Fibroblast of lung (primary cell): ENCODE measurements at regions not wholly inside any gene's neighbourhood (a gene's known extent, or its start where the extent isn't known, plus 50 kb on each side); places are given as distances from the start of the nearest gene placed in this dataset.

Source experiments
- DNase-seq, 2 donors: peaks; one replicate each; pipeline versions ENCODE4 v3.0.0 to v3.0.0-alpha.2; 2010; ENCODE audit warnings: low read depth in 2 of 2
- H2AFZ ChIP-seq: 2 replicates; pipeline ENCODE4 v1.5.1; 2012; ENCODE audit warnings: low read length, control low read depth, inconsistent platforms
- H3K27ac ChIP-seq: 2 replicates; pipeline ENCODE4 v1.5.1; 2011; ENCODE audit warnings: low read length, control low read depth; ENCODE audit not compliant: insufficient read depth
- H3K27me3 ChIP-seq: 2 replicates; pipeline ENCODE4 v1.5.1; 2011; ENCODE audit warnings: mild to moderate bottlenecking, low read length; ENCODE audit not compliant: control insufficient read depth, insufficient read depth
- H3K36me3 ChIP-seq: 2 replicates; pipeline ENCODE4 v1.5.1; 2011; ENCODE audit warnings: low read length; ENCODE audit not compliant: control insufficient read depth, insufficient read depth
- H3K4me1 ChIP-seq: 2 replicates; pipeline ENCODE4 v1.5.1; 2011; ENCODE audit warnings: low read length; ENCODE audit not compliant: control insufficient read depth, insufficient read depth; ENCODE audit errors: extremely low read depth
- H3K4me2 ChIP-seq: 2 replicates; pipeline ENCODE4 v1.5.1; 2011; ENCODE audit warnings: low read length, control low read depth; ENCODE audit not compliant: insufficient read depth; ENCODE audit errors: extremely low read depth
- H3K4me3 ChIP-seq, 4 experiments: fragments of 200-600 bp in 1 of 4; sonication (generic) in 1 of 4; replicated peaks in 1 of 4; 2 replicates each; pipeline ENCODE4 v1.5.1; 2011 to 2016; ENCODE audit warnings: low read length in 4 of 4, low read depth in 3 of 4, mild to moderate bottlenecking in 3 of 4, control low read depth in 2 of 4, inconsistent platforms in 1 of 4, mixed read lengths in 1 of 4; ENCODE audit not compliant: insufficient read depth in 1 of 4; ENCODE audit errors: control extremely low read depth in 1 of 4
- H3K79me2 ChIP-seq: 2 replicates; pipeline ENCODE4 v1.5.1; 2012; ENCODE audit warnings: mild to moderate bottlenecking, low read length, inconsistent platforms; ENCODE audit not compliant: control insufficient read depth, insufficient read depth
- H3K9ac ChIP-seq: 2 replicates; pipeline ENCODE4 v1.5.1; 2011; ENCODE audit warnings: mild to moderate bottlenecking, low read length, control low read depth; ENCODE audit not compliant: insufficient read depth
- H3K9me3 ChIP-seq: 2 replicates; pipeline ENCODE4 v1.5.1; 2012; ENCODE audit warnings: low read depth, low read length; ENCODE audit not compliant: control insufficient read depth, insufficient read depth
- H4K20me1 ChIP-seq: 2 replicates; pipeline ENCODE4 v1.5.1; 2011; ENCODE audit warnings: low read length; ENCODE audit not compliant: control insufficient read depth, insufficient read depth; ENCODE audit errors: extremely low read depth
- EZH2 ChIP-seq: IDR thresholded peaks from 2 replicates; pipeline ENCODE4 v1.5.1; 2012; ENCODE audit warnings: low read length, control low read depth, mild to moderate bottlenecking; ENCODE audit errors: missing control alignments
- TF ChIP-seq, protein P1 (sequence below), 2 donors: IDR thresholded peaks in 1 of 2; conservative IDR thresholded peaks in 1 of 2; 1 replicate in 1 of 2; 2 replicates in 1 of 2; pipeline ENCODE4 v1.5.1; 2011 to 2012; ENCODE audit warnings: low read length in 2 of 2, control low read depth in 1 of 2, inconsistent platforms in 1 of 2, low read depth in 1 of 2, mild to moderate bottlenecking in 1 of 2

DNA sequence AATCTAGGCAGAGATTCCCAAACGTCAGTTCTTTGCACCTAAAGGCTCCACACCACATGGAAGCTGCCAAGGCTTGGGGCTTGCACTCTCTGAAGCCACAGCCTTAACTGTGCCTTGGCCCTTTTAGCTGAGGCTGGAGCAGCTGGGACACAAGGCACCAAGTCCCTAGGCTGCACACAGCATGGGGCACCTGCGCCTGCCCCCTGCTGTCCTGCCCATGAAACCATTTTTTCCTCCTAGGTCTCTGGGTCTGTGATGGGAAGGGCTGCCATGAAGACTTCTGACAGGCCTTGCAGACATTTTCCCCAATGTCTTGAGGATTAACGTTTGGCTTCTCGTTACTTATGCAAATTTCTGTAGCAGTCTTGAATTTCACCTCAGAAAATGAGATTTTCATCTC is 241.5 kb downstream of the OSR1 start:
- no peaks in the 10 kb centered on the region for H3K79me2 ChIP-seq
- TF ChIP-seq, protein P1, sequence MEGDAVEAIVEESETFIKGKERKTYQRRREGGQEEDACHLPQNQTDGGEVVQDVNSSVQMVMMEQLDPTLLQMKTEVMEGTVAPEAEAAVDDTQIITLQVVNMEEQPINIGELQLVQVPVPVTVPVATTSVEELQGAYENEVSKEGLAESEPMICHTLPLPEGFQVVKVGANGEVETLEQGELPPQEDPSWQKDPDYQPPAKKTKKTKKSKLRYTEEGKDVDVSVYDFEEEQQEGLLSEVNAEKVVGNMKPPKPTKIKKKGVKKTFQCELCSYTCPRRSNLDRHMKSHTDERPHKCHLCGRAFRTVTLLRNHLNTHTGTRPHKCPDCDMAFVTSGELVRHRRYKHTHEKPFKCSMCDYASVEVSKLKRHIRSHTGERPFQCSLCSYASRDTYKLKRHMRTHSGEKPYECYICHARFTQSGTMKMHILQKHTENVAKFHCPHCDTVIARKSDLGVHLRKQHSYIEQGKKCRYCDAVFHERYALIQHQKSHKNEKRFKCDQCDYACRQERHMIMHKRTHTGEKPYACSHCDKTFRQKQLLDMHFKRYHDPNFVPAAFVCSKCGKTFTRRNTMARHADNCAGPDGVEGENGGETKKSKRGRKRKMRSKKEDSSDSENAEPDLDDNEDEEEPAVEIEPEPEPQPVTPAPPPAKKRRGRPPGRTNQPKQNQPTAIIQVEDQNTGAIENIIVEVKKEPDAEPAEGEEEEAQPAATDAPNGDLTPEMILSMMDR (conservative IDR thresholded peaks at IDR 0.05 in 1 of 2, IDR thresholded peaks at IDR 0.05 in 1 of 2; ENCODE audit: low read depth in 1 of 2, low read length in 2 of 2): no peak
- TF ChIP-seq EZH2: no peak
- no peaks in the 10 kb centered on the region for H4K20me1 ChIP-seq
- H3K4me3 ChIP-seq: no peak overlapping the region
- H3K27me3 ChIP-seq: no peaks in the 10 kb centered on the region
- no peak overlapping the region for H2AFZ ChIP-seq
- peaks cover 5% of the 10 kb centered on the region for H3K4me1 ChIP-seq
- H3K9me3 ChIP-seq: no peaks in the 10 kb centered on the region
- no peak overlapping the region for H3K4me2 ChIP-seq
- H3K27ac ChIP-seq: no peak overlapping the region
- no peak for DNase-seq
- no peaks in the 10 kb centered on the region for H3K36me3 ChIP-seq
- H3K9ac ChIP-seq: no peak overlapping the region

DNA sequence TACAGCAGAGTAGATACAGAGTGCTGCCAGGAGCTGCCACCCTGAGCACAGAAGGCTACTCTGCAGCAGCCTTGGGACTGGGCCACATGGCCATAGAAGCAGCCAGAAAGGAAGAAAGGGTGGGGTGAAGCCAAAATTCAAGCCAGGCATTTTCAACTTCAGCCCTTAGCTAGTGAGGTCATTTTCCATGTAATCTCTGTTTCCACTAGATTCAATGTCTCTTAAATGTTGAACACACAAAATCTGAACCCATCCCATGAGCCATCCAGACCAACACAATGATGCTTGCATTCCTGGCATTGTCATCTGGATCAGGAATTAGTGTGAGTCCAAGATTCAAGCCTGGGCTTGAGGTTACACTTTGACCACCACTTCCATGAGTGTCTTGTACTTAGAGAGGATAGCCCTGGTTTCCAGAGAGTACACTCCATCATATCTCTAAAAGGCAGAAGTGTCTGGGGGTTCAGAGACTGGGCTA is 243.6 kb downstream of the OSR1 start:
- no peaks in the 10 kb centered on the region for H3K4me1 ChIP-seq
- H4K20me1 ChIP-seq: no peaks in the 10 kb centered on the region
- H3K4me3 ChIP-seq: no peak overlapping the region
- no peak overlapping the region for H3K27ac ChIP-seq
- no peaks in the 10 kb centered on the region for H3K79me2 ChIP-seq
- no peaks in the 10 kb centered on the region for H3K9me3 ChIP-seq
- H3K27me3 ChIP-seq: no peaks in the 10 kb centered on the region
- DNase-seq: peak in 1 of 2 donors; percentile 80
- TF ChIP-seq, protein P1 (conservative IDR thresholded peaks at IDR 0.05 in 1 of 2, IDR thresholded peaks at IDR 0.05 in 1 of 2; ENCODE audit: low read depth in 1 of 2, low read length in 2 of 2): no peak
- no peak for TF ChIP-seq EZH2
- no peak overlapping the region for H2AFZ ChIP-seq
- no peak overlapping the region for H3K9ac ChIP-seq
- H3K36me3 ChIP-seq: no peaks in the 10 kb centered on the region
- H3K4me2 ChIP-seq: no peak overlapping the region

DNA sequence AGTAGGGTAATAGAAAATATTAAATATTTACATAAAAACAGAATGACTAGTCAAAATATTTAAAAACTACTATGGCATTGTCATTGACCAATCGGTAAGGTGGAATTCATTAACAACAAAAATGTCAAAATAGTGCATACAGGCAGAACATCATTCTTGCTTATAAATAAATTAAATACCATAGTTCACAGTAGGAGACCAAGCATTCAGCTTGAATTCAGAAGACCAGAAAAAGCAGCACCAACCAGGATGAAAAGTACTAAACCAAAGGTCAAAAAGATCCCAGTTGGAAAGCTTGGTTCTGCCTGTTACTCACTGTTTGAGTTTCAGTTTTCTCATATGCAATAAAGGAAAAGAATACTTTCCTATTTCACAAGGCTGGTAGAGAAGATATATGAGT is 244.3 kb downstream of the OSR1 start:
- no peaks in the 10 kb centered on the region for H3K79me2 ChIP-seq
- H4K20me1 ChIP-seq: no peaks in the 10 kb centered on the region
- no peak overlapping the region for H3K4me3 ChIP-seq
- no peak overlapping the region for H3K9ac ChIP-seq
- no peaks in the 10 kb centered on the region for H3K4me1 ChIP-seq
- no peak for DNase-seq
- H3K27ac ChIP-seq: no peak overlapping the region
- no peak overlapping the region for H2AFZ ChIP-seq
- H3K9me3 ChIP-seq: no peaks in the 10 kb centered on the region
- no peak overlapping the region for H3K4me2 ChIP-seq
- no peaks in the 10 kb centered on the region for H3K27me3 ChIP-seq
- no peak for TF ChIP-seq EZH2
- TF ChIP-seq, protein P1 (conservative IDR thresholded peaks at IDR 0.05 in 1 of 2, IDR thresholded peaks at IDR 0.05 in 1 of 2; ENCODE audit: low read depth in 1 of 2, low read length in 2 of 2): no peak
- H3K36me3 ChIP-seq: no peaks in the 10 kb centered on the region
